ENCODE measurements at regions not wholly inside any gene's neighbourhood (a gene's known extent, or its start where the extent isn't known, plus 50 kb on each side); places are given as distances from the start of the nearest gene placed in this dataset.

DNA sequence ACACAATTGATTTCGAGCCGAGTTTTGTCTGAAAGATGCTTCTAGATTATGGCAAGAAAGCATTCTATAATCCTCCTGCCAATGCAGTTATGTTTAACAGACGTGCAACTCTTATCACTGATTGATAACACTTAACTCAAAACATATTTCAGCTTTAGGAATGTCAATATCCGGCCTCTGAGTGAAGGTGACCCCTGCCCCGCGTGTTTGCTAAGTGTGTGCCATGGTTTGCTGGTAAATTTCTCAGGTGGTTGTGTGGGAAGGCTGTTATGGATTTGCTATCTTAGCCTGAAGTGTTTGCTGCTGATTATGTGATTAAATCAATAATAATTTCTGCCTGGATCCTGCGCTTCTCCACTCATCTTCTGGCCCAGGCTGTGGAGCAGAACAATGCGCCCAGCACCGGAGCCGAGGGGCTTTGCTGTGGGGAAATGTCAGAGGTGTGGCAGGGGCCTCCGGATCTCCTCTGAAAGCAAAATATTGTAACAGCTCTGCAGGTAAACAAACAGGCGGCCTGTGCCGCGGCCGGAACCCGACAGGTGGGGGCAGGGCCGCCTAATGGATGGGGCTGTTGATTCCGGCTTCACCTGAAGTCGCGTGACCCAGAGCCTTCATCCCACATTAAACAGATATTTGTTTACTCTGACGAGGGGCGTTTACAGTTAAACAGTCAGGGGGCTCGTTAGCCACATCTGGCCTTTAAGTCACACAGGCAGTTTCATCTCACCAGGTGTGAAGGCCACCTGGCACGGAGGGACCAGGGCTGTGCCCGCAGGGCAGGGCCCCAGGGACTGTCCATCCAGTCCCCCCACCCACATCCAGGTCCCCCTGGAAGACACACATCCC is 210.7 kb upstream of the SALL3 start:
- DNase-seq (ENCODE audit: low read depth), result no peak
- TF ChIP-seq, protein P1, sequence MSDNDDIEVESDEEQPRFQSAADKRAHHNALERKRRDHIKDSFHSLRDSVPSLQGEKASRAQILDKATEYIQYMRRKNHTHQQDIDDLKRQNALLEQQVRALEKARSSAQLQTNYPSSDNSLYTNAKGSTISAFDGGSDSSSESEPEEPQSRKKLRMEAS (IDR thresholded peaks at IDR 0.05; ENCODE audit: low read depth, low read length), result no peak
- TF ChIP-seq POLR2A (IDR thresholded peaks at IDR 0.05; ENCODE audit: extremely low read depth, insufficient read length) (no peak), MYC (IDR thresholded peaks at IDR 0.05; ENCODE audit: low read depth, low read length) (no peak)
- TF ChIP-seq, protein P2, sequence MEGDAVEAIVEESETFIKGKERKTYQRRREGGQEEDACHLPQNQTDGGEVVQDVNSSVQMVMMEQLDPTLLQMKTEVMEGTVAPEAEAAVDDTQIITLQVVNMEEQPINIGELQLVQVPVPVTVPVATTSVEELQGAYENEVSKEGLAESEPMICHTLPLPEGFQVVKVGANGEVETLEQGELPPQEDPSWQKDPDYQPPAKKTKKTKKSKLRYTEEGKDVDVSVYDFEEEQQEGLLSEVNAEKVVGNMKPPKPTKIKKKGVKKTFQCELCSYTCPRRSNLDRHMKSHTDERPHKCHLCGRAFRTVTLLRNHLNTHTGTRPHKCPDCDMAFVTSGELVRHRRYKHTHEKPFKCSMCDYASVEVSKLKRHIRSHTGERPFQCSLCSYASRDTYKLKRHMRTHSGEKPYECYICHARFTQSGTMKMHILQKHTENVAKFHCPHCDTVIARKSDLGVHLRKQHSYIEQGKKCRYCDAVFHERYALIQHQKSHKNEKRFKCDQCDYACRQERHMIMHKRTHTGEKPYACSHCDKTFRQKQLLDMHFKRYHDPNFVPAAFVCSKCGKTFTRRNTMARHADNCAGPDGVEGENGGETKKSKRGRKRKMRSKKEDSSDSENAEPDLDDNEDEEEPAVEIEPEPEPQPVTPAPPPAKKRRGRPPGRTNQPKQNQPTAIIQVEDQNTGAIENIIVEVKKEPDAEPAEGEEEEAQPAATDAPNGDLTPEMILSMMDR (IDR thresholded peaks at IDR 0.05; ENCODE audit: low read depth, low read length), result no peak
- H3K4me3 ChIP-seq (ENCODE audit: low read depth, low read length), result no peak overlapping the region

DNA sequence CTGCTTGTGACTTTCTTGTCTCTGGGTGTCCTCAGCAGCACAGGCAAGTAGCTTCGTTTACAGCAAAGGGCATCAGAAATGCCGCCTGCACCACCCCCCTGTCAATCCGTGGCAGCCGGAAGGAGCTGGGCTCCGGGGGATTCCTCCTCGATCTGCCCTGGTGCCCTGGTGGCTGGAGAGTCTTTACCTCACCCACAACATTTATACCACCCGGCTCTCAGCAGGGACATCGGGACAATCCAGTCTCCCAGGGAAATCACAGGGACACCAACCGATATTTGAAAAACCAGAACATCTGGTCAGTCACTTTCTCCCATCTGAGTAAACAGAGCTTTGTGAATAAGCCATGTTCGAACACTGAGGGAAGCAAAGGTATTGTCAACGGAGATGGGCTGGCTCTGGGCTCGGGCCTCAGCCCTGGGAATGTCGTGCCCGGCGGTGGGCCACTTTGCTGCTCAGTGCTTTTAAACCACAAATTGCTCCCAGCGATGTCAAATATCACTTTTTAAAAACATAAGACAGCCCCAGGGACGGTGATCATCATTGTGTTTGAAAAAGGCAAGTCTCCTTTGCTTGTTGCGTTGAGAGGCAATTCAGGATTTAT is 210.0 kb upstream of the SALL3 start:
- no peak overlapping the region for H3K4me3 ChIP-seq (ENCODE audit: low read depth, low read length)
- DNase-seq (ENCODE audit: low read depth), result no peak
- TF ChIP-seq MYC (IDR thresholded peaks at IDR 0.05; ENCODE audit: low read depth, low read length) (no peak), POLR2A (IDR thresholded peaks at IDR 0.05; ENCODE audit: extremely low read depth, insufficient read length) (no peak)
- TF ChIP-seq, protein P2 (IDR thresholded peaks at IDR 0.05; ENCODE audit: low read depth, low read length), result no peak
- TF ChIP-seq, protein P1 (IDR thresholded peaks at IDR 0.05; ENCODE audit: low read depth, low read length), result no peak

DNA sequence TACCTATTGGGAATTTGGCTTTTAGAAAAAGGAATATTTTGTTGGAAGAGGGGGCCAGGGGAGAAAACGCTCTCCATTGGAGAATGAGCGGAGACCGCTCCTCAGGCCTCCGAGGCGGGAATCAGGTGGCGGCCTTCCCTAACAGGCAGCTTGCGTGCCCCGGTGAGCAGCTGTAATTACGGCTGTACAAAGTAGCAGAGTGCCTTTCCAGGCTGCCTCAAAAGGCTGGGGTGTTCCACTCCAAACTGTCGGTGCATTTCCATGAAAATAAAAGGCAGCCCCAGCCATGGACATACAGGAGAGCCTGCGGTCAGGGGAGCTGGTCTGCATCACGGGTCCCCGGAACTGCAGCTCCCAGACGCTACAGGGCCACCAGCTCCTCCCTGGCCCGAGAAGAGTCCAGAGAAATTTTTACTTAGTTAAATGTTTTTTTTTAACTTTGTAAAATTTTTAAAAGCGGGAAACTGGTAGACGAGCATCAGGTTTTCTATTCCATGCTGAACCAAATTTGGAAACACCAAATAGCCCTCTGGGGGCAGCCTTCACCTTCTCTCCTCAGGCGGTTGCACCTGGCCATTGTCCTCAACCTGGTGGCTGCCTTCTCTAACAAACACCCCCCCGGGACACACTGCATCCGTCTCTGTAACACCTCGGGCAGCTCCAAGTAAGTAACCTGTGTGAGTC is 209.3 kb upstream of the SALL3 start:
- TF ChIP-seq POLR2A (IDR thresholded peaks at IDR 0.05; ENCODE audit: extremely low read depth, insufficient read length) (no peak), MYC (IDR thresholded peaks at IDR 0.05; ENCODE audit: low read depth, low read length) (no peak)
- TF ChIP-seq, protein P2 (IDR thresholded peaks at IDR 0.05; ENCODE audit: low read depth, low read length), result no peak
- TF ChIP-seq, protein P1 (IDR thresholded peaks at IDR 0.05; ENCODE audit: low read depth, low read length), result no peak
- no peak overlapping the region for H3K4me3 ChIP-seq (ENCODE audit: low read depth, low read length)
- DNase-seq (ENCODE audit: low read depth), result no peak

DNA sequence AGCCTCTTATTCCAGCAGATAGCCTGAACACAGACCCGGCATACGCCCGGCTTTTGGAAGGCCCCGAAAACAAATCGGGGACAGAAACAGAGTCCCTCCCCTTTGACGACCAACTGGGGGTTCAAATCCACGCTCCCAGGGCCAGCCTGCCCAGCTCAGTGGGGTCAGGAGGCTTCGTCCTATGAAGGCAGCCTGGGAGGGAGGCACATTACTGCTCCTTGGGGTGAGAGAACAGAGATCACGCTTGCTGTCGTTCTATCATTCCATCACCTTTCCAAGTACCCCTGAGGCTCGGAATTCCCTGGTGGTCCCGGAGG is 208.8 kb upstream of the SALL3 start:
- DNase-seq (ENCODE audit: low read depth), result no peak
- TF ChIP-seq, protein P1 (IDR thresholded peaks at IDR 0.05; ENCODE audit: low read depth, low read length), result no peak
- TF ChIP-seq POLR2A (IDR thresholded peaks at IDR 0.05; ENCODE audit: extremely low read depth, insufficient read length) (no peak), MYC (IDR thresholded peaks at IDR 0.05; ENCODE audit: low read depth, low read length) (no peak)
- TF ChIP-seq, protein P2 (IDR thresholded peaks at IDR 0.05; ENCODE audit: low read depth, low read length), result no peak

DNA sequence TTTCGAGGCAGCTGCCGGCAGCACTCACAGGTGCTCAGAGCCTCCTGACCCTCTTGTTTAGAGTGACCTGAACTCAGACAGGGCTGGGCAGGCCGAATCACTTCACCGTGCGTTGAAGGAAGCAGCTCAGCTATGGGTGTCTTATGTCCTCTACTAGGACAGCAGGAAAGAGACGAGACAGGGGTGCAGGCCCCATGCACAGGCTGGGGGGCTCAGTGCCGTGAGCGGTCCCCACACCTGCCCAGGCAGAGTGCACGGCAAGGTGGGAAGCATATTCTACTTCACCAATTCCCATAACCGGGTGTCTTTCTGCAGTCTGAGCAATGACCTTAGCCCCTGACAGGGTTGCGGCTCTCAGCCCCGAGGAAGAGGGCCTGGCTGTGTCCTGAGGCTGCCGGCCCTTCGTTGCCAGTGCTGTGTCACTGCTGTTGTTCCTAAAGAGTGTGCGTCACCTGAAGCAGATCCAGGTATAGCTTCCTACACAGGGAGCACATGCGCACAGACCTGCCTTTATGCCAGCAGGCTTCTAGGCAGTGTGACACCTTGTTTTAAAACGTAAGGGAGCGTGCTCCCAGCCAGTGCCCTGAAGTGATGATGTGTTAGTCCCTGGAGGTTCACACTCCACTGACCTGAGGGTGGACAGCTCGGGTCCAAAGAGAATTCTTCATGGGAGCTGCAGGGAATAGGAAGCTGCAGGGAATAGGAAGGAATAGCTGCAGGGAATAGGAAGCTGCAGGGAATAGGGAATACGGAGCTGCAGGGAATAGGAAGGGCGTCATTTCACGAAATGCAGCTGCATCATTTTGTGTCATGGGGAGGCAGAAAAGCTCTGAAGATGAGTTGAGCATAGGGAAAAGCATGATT is 207.9 kb upstream of the SALL3 start:
- no peak for DNase-seq (ENCODE audit: low read depth)
- TF ChIP-seq, protein P1 (IDR thresholded peaks at IDR 0.05; ENCODE audit: low read depth, low read length), result no peak
- TF ChIP-seq, protein P2 (IDR thresholded peaks at IDR 0.05; ENCODE audit: low read depth, low read length), result no peak
- TF ChIP-seq POLR2A (IDR thresholded peaks at IDR 0.05; ENCODE audit: extremely low read depth, insufficient read length), result no peak
- no peak for TF ChIP-seq MYC (IDR thresholded peaks at IDR 0.05; ENCODE audit: low read depth, low read length)
- H3K4me3 ChIP-seq (ENCODE audit: low read depth, low read length), result no peak overlapping the region

More for the DNA sequence above, 208.8 kb upstream of the SALL3 start:
- H3K4me3 ChIP-seq (ENCODE audit: low read depth, low read length), result no peak overlapping the region
